ENCODE measurements at regions not wholly inside any gene's neighbourhood (a gene's known extent, or its start where the extent isn't known, plus 50 kb on each side); places are given as distances from the start of the nearest gene placed in this dataset.

- Histone ChIP-seq H3K36me3 (ENCODE audit: insufficient read depth, low read length) (no peaks in the 10 kb centered on the region), H4K20me1 (ENCODE audit: insufficient read depth) (no peaks in the 10 kb centered on the region), H2AFZ (ENCODE audit: low read depth, low read length) (no peak overlapping the region), H3K9me3 (ENCODE audit: low read length) (no peaks in the 10 kb centered on the region), H3K27ac (ENCODE audit: low read length) (peak overlapping the region; percentile 66), H3K9ac (ENCODE audit: low read length) (peak overlapping the region; percentile 14), H3K79me2 (replicated peaks; ENCODE audit: insufficient read depth, low read length) (no peaks in the 10 kb centered on the region), H3K27me3 (ENCODE audit: insufficient read depth, low read depth, low read length) (no peaks in the 10 kb centered on the region), H3K4me2 (ENCODE audit: low read length) (peak overlapping the region; percentile 2), H3K4me3 (ENCODE audit: low read length) (peak overlapping the region; percentile 2), H3K9me2 (ENCODE audit: insufficient read depth, low read length) (no peaks in the 10 kb centered on the region), H3F3A (ENCODE audit: insufficient read depth, low read length, poor library complexity, severe bottlenecking) (no peaks in the 10 kb centered on the region)
- no peak for TF ChIP-seq RAD21 (conservative IDR thresholded peaks at IDR 0.05)
- TF ChIP-seq SMC3 (conservative IDR thresholded peaks at IDR 0.05; ENCODE audit: poor library complexity): no peak
- TF ChIP-seq TAF1 (IDR thresholded peaks at IDR 0.05; ENCODE audit: low read depth): no peak
- TF ChIP-seq POLR2AphosphoS5 (IDR thresholded peaks at IDR 0.05): no peak
- no peak for TF ChIP-seq MXI1 (conservative IDR thresholded peaks at IDR 0.05; ENCODE audit: poor library complexity, severe bottlenecking)
- no peak for TF ChIP-seq EP300 (conservative IDR thresholded peaks at IDR 0.05; ENCODE audit: poor library complexity, severe bottlenecking)
- no peak for TF ChIP-seq REST (IDR thresholded peaks at IDR 0.05; ENCODE audit: borderline replicate concordance)
Observed at GRCh38 chr3:34793057-34793456, 846.3 kb upstream of the ARPP21 start.

GRCh38 chr3:34807611-34808010 is 831.7 kb upstream of the ARPP21 start:
- H3F3A ChIP-seq (ENCODE audit: insufficient read depth, low read length, poor library complexity, severe bottlenecking): no peaks in the 10 kb centered on the region

DNA sequence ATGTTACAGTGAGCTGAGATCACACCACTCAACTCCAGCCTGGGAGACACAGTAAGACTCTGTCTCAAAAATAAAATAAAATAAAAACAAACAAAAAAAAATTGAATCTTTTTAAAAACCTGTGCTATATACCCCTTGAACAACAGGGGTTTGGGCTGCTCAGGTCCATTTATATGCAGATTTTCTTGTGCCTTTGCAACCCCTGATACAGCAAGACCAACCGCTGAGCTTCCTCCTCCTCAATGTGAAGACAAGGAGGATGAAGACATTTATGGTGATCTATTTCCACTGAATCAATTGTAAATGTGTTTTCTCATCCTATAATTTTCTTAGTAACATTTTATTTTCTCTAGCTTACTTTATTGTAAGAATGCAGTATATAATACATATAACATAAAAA is 831.0 kb upstream of the ARPP21 start:
- H3K4me2 ChIP-seq (ENCODE audit: low read length): no peak overlapping the region
- no peak overlapping the region for H3K4me3 ChIP-seq (ENCODE audit: low read length)
- H3K9me3 ChIP-seq (ENCODE audit: low read length): no peaks in the 10 kb centered on the region
- no peaks in the 10 kb centered on the region for H3F3A ChIP-seq (ENCODE audit: insufficient read depth, low read length, poor library complexity, severe bottlenecking)
- no peaks in the 10 kb centered on the region for H4K20me1 ChIP-seq (ENCODE audit: insufficient read depth)
- H2AFZ ChIP-seq (ENCODE audit: low read depth, low read length): no peak overlapping the region
- no peak for TF ChIP-seq EP300 (conservative IDR thresholded peaks at IDR 0.05; ENCODE audit: poor library complexity, severe bottlenecking)
- TF ChIP-seq SMC3 (conservative IDR thresholded peaks at IDR 0.05; ENCODE audit: poor library complexity): no peak
- no peak for TF ChIP-seq TAF1 (IDR thresholded peaks at IDR 0.05; ENCODE audit: low read depth)
- no peak for TF ChIP-seq MXI1 (conservative IDR thresholded peaks at IDR 0.05; ENCODE audit: poor library complexity, severe bottlenecking)
- no peak for TF ChIP-seq CTCF (IDR thresholded peaks at IDR 0.05; ENCODE audit: poor library complexity, severe bottlenecking)
- TF ChIP-seq RAD21 (conservative IDR thresholded peaks at IDR 0.05): no peak
- TF ChIP-seq POLR2AphosphoS5 (IDR thresholded peaks at IDR 0.05): no peak
- no peak for TF ChIP-seq EZH2 (IDR thresholded peaks at IDR 0.05; ENCODE audit: borderline replicate concordance, insufficient read depth, low read length, poor library complexity, severe bottlenecking)
- TF ChIP-seq REST (IDR thresholded peaks at IDR 0.05; ENCODE audit: borderline replicate concordance): no peak
- no peak overlapping the region for H3K9ac ChIP-seq (ENCODE audit: low read length)
- H3K27ac ChIP-seq (ENCODE audit: low read length): no peak overlapping the region
- no peaks in the 10 kb centered on the region for H3K36me3 ChIP-seq (ENCODE audit: insufficient read depth, low read length)
- H3K9me2 ChIP-seq (ENCODE audit: insufficient read depth, low read length): no peaks in the 10 kb centered on the region
- H3K79me2 ChIP-seq (replicated peaks; ENCODE audit: insufficient read depth, low read length): no peaks in the 10 kb centered on the region
- no peaks in the 10 kb centered on the region for H3K27me3 ChIP-seq (ENCODE audit: insufficient read depth, low read depth, low read length)

More at GRCh38 chr3:34807611-34808010, 831.7 kb upstream of the ARPP21 start:
- no peaks in the 10 kb centered on the region for H3K9me3 ChIP-seq (ENCODE audit: low read length)
- H3K9ac ChIP-seq (ENCODE audit: low read length): no peak overlapping the region
- no peaks in the 10 kb centered on the region for H3K36me3 ChIP-seq (ENCODE audit: insufficient read depth, low read length)
- H4K20me1 ChIP-seq (ENCODE audit: insufficient read depth): no peaks in the 10 kb centered on the region
- TF ChIP-seq MXI1 (conservative IDR thresholded peaks at IDR 0.05; ENCODE audit: poor library complexity, severe bottlenecking) (no peak), RAD21 (conservative IDR thresholded peaks at IDR 0.05) (no peak), SMC3 (conservative IDR thresholded peaks at IDR 0.05; ENCODE audit: poor library complexity) (no peak), TAF1 (IDR thresholded peaks at IDR 0.05; ENCODE audit: low read depth) (no peak)
- H3K27ac ChIP-seq (ENCODE audit: low read length): no peak overlapping the region
- H3K9me2 ChIP-seq (ENCODE audit: insufficient read depth, low read length): no peaks in the 10 kb centered on the region
- no peak overlapping the region for H3K4me2 ChIP-seq (ENCODE audit: low read length)
- no peaks in the 10 kb centered on the region for H3K79me2 ChIP-seq (replicated peaks; ENCODE audit: insufficient read depth, low read length)
- H3K4me3 ChIP-seq (ENCODE audit: low read length): no peak overlapping the region
- H2AFZ ChIP-seq (ENCODE audit: low read depth, low read length): no peak overlapping the region
- no peaks in the 10 kb centered on the region for H3K27me3 ChIP-seq (ENCODE audit: insufficient read depth, low read depth, low read length)

All from neural cell (in vitro differentiated cells).